NCI-H187 treated with DMSO at 0.1 percent for 48 hours (cell line): ENCODE measurements at regions not wholly inside any gene's neighbourhood (a gene's known extent, or its start where the extent isn't known, plus 50 kb on each side); places are given as distances from the start of the nearest gene placed in this dataset.
"Not testable (repeated sequence)": the region's sequence is repeated elsewhere in the genome, so short reads cannot be mapped to it uniquely, and the experiment has no call there.

Experiments
- DNase-seq: peaks from one replicate; lab custom pipeline; 2025; lab: John Stamatoyannopoulos, UW

- no peak for DNase-seq
Measured at GRCh38 chr7:20083781-20084180, 133.4 kb downstream of the MACC1 start.

- no peak for DNase-seq
Measured at GRCh38 chr7:20079080-20079479, 138.1 kb downstream of the MACC1 start.

- DNase-seq = no peak
Measured at GRCh38 chr7:20076835-20077234, 140.3 kb downstream of the MACC1 start.

GRCh38 chr7:20075992-20076820, 141.0 kb downstream of the MACC1 start:
- no peak for DNase-seq

- no peak for DNase-seq
Measured at GRCh38 chr7:20075440-20075839, 141.7 kb downstream of the MACC1 start.

- not testable (repeated sequence) for DNase-seq
Measured at GRCh38 chr7:20068004-20068403, 149.2 kb downstream of the MACC1 start.

GRCh38 chr7:20064974-20065862, 152.0 kb downstream of the MACC1 start:
- DNase-seq = no peak

GRCh38 chr7:20064181-20064970, 152.8 kb downstream of the MACC1 start:
- DNase-seq = no peak

GRCh38 chr7:20063644-20064043, 153.5 kb downstream of the MACC1 start:
- DNase-seq = no peak

GRCh38 chr7:20062932-20063331, 154.3 kb downstream of the MACC1 start:
- no peak for DNase-seq

GRCh38 chr7:20053334-20054104, 163.7 kb downstream of the MACC1 start:
- DNase-seq = no peak

- DNase-seq = no peak
Measured at GRCh38 chr7:20050241-20050966, 166.8 kb downstream of the MACC1 start.

- no peak for DNase-seq
Measured at GRCh38 chr7:20038676-20039075, 178.5 kb downstream of the MACC1 start.

- no peak for DNase-seq
Measured at GRCh38 chr7:20035279-20035875, 181.8 kb downstream of the MACC1 start.

GRCh38 chr7:20033621-20034400, 183.4 kb downstream of the MACC1 start:
- no peak for DNase-seq

- no peak for DNase-seq
Measured at GRCh38 chr7:20032741-20033140, 184.4 kb downstream of the MACC1 start.

- no peak for DNase-seq
Measured at GRCh38 chr7:20030915-20031362, 186.2 kb downstream of the MACC1 start.

GRCh38 chr7:20030417-20030816, 186.8 kb downstream of the MACC1 start:
- DNase-seq = no peak

GRCh38 chr7:20026762-20027161, 190.4 kb downstream of the MACC1 start:
- DNase-seq = no peak
